ENCODE measurements at regions not wholly inside any gene's neighbourhood (a gene's known extent, or its start where the extent isn't known, plus 50 kb on each side); places are given as distances from the start of the nearest gene placed in this dataset.
"Not testable (repeated sequence)": the region's sequence is repeated elsewhere in the genome, so short reads cannot be mapped to it uniquely, and the experiment has no call there.

DNA sequence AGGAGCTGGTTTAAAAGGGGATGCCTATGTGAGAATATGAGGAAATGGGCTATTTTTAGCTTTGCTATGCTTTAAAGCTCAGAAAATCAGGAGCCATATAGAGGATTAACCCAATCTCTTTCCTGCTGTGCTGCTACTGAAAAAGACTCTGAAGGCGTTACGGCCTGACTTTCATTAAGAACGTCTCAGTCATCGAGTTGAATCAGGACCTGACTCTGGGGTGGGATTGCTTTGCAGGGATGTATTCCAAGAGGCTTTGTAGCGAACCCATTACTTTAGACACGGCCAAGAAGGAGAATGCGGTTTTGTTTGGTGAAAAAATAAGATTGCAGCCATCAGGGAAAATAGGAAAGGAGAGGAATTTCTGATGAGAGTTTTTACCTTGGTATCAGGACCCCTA is 426.9 kb downstream of the CCSER2 start:
- H3K27me3 ChIP-seq (replicated peaks; ENCODE audit: control insufficient read depth, insufficient read depth, low read length): no peaks in the 10 kb centered on the region
- POLR2A ChIA-PET: no interaction called here
- no peak for DNase-seq
- H3K4me3 ChIP-seq (ENCODE audit: low read depth, low read length): no peak overlapping the region
- CTCF ChIA-PET: no interaction called here
- H3K4me1 ChIP-seq: no peaks in the 10 kb centered on the region
- H3K9me3 ChIP-seq: no peaks in the 10 kb centered on the region
- Mint-ChIP-seq H3K27ac (ENCODE audit: unreplicated experiment) (no peak overlapping the region), H3K36me3 (ENCODE audit: insufficient read depth, unreplicated experiment) (no peaks in the 10 kb centered on the region), H3K9me3 (ENCODE audit: unreplicated experiment) (no peaks in the 10 kb centered on the region), H3K27me3 (ENCODE audit: insufficient read depth, unreplicated experiment) (peaks cover 15% of the 10 kb centered on the region), H3K4me3 (ENCODE audit: unreplicated experiment) (no peak overlapping the region), H3K4me1 (ENCODE audit: low read depth, unreplicated experiment) (no peaks in the 10 kb centered on the region)
- intact Hi-C loops (cut with micrococcal nuclease; ENCODE audit: unreplicated experiment): no loop called here
- no TSS peak for BruUV-seq (replicated peaks)
- no peaks in the 10 kb centered on the region for H3K36me3 ChIP-seq (ENCODE audit: control insufficient read depth, insufficient read depth, low read length)
- no peak for TF ChIP-seq CTCF (IDR thresholded peaks at IDR 0.05; ENCODE audit: insufficient read depth in 1 of 2, low read depth in 1 of 2, low read length in 1 of 2, severe bottlenecking in 1 of 2, unreplicated experiment in 1 of 2)

GRCh38 chr10:84756653-84757052 is 428.3 kb downstream of the CCSER2 start:
- CTCF ChIA-PET: not testable (repeated sequence)

DNA sequence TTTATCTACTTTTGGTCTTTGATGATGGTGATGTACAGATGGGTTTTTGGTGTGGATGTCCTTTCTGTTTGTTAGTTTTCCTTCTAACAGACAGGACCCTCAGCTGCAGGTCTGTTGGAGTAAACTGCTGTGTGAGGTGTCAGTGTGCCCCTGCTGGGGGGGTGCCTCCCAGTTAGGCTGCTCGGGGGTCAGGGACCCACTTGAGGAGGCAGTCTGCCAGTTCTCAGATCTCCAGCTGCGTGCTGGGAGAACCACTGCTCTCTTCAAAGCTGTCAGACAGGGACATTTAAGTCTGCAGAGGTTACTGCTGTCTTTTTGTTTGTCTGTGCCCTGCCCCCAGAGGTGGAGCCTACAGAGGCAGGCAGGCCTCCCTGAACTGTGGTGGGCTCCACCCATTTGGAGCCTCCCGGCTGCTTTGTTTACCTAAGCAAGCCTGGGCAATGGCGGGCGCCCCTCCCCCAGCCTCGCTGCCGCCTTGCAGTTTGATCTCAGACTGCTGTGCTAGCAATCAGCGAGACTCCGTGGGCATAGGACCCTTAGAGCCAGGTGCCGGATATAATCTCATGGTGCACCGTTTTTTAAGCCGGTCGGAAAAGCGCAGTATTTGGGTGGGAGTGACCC is 433.7 kb downstream of the CCSER2 start:
- peaks cover 17% of the 10 kb centered on the region for H3K4me1 Mint-ChIP-seq (ENCODE audit: low read depth, unreplicated experiment)
- H3K4me1 ChIP-seq: peaks cover 19% of the 10 kb centered on the region
- H3K27ac Mint-ChIP-seq (ENCODE audit: unreplicated experiment); H3K27me3 Mint-ChIP-seq (ENCODE audit: insufficient read depth, unreplicated experiment); H3K4me3 Mint-ChIP-seq (ENCODE audit: unreplicated experiment); H3K36me3 ChIP-seq (ENCODE audit: control insufficient read depth, insufficient read depth, low read length); H3K9me3 ChIP-seq; H3K27me3 ChIP-seq (replicated peaks; ENCODE audit: control insufficient read depth, insufficient read depth, low read length); H3K4me3 ChIP-seq (ENCODE audit: low read depth, low read length); intact Hi-C loops (cut with micrococcal nuclease; ENCODE audit: unreplicated experiment); POLR2A ChIA-PET; H3K36me3 Mint-ChIP-seq (ENCODE audit: insufficient read depth, unreplicated experiment); BruUV-seq (replicated peaks): not testable (repeated sequence)
- DNase-seq: peak; percentile 52 to 66
- H3K9me3 Mint-ChIP-seq (ENCODE audit: unreplicated experiment): peaks cover 14% of the 10 kb centered on the region
- CTCF ChIA-PET: interaction anchor here (1.3 kb wide), 1 partner anchor 149 kb away, joined by 5 read pairs; no protein-coding TSS in a partner anchor

More at GRCh38 chr10:84756653-84757052, 428.3 kb downstream of the CCSER2 start:
- H3K9me3 ChIP-seq; H3K36me3 Mint-ChIP-seq (ENCODE audit: insufficient read depth, unreplicated experiment); H3K9me3 Mint-ChIP-seq (ENCODE audit: unreplicated experiment); H3K4me1 ChIP-seq; H3K4me1 Mint-ChIP-seq (ENCODE audit: low read depth, unreplicated experiment); BruUV-seq (replicated peaks); POLR2A ChIA-PET; DNase-seq; H3K4me3 Mint-ChIP-seq (ENCODE audit: unreplicated experiment); H3K27me3 ChIP-seq (replicated peaks; ENCODE audit: control insufficient read depth, insufficient read depth, low read length); intact Hi-C loops (cut with micrococcal nuclease; ENCODE audit: unreplicated experiment); H3K4me3 ChIP-seq (ENCODE audit: low read depth, low read length); H3K36me3 ChIP-seq (ENCODE audit: control insufficient read depth, insufficient read depth, low read length); H3K27ac Mint-ChIP-seq (ENCODE audit: unreplicated experiment): not testable (repeated sequence)
- peaks cover 15% of the 10 kb centered on the region for H3K27me3 Mint-ChIP-seq (ENCODE audit: insufficient read depth, unreplicated experiment)

- intact Hi-C loops (cut with micrococcal nuclease; ENCODE audit: unreplicated experiment): no loop called here
- Histone ChIP-seq H3K4me1 (peaks cover 19% of the 10 kb centered on the region), H3K4me3 (ENCODE audit: low read depth, low read length) (no peak overlapping the region), H3K36me3 (ENCODE audit: control insufficient read depth, insufficient read depth, low read length) (no peaks in the 10 kb centered on the region), H3K9me3 (no peaks in the 10 kb centered on the region), H3K27me3 (replicated peaks; ENCODE audit: control insufficient read depth, insufficient read depth, low read length) (no peaks in the 10 kb centered on the region)
- CTCF ChIA-PET: interaction anchor here (1.3 kb wide), 1 partner anchor 149 kb away, joined by 5 read pairs; no protein-coding TSS in a partner anchor
- no peak overlapping the region for H3K4me3 Mint-ChIP-seq (ENCODE audit: unreplicated experiment)
- DNase-seq: no peak
- BruUV-seq (replicated peaks): no TSS peak
- TF ChIP-seq CTCF (IDR thresholded peaks at IDR 0.05; ENCODE audit: insufficient read depth in 1 of 2, low read depth in 1 of 2, low read length in 1 of 2, severe bottlenecking in 1 of 2, unreplicated experiment in 1 of 2): no peak
- POLR2A ChIA-PET: no interaction called here
- H3K27me3 Mint-ChIP-seq (ENCODE audit: insufficient read depth, unreplicated experiment): no peaks in the 10 kb centered on the region
- H3K9me3 Mint-ChIP-seq (ENCODE audit: unreplicated experiment): peaks cover 19% of the 10 kb centered on the region
- H3K4me1 Mint-ChIP-seq (ENCODE audit: low read depth, unreplicated experiment): peaks cover 20% of the 10 kb centered on the region
- no peak overlapping the region for H3K27ac Mint-ChIP-seq (ENCODE audit: unreplicated experiment)
- no peaks in the 10 kb centered on the region for H3K36me3 Mint-ChIP-seq (ENCODE audit: insufficient read depth, unreplicated experiment)
Measured at GRCh38 chr10:84762754-84763394, 434.5 kb downstream of the CCSER2 start.

All from Caco-2 (cell line).